Activated CD4-positive, alpha-beta T cell treated with anti-CD3 and anti-CD28 coated beads for 48 hours (primary cell): ENCODE measurements at regions not wholly inside any gene's neighbourhood (a gene's known extent, or its start where the extent isn't known, plus 50 kb on each side); places are given as distances from the start of the nearest gene placed in this dataset.

Experiments
- DNase-seq: peaks from one replicate; pipeline ENCODE4 v3.0.0-alpha.2; 2020

GRCh38 chr1:218728898-218729565, 383.9 kb downstream of the TGFB2 start:
- no peak for DNase-seq

- no peak for DNase-seq
Measured at GRCh38 chr1:218735436-218736032, 390.4 kb downstream of the TGFB2 start.

GRCh38 chr1:218739426-218739825, 394.3 kb downstream of the TGFB2 start:
- DNase-seq: no peak

- no peak for DNase-seq
Measured at GRCh38 chr1:218741852-218742251, 396.7 kb downstream of the TGFB2 start.

- no peak for DNase-seq
Measured at GRCh38 chr1:218742467-218743262, 397.5 kb downstream of the TGFB2 start.

- DNase-seq: no peak
Measured at GRCh38 chr1:218743861-218744505, 398.8 kb downstream of the TGFB2 start.

- no peak for DNase-seq
Measured at GRCh38 chr1:218748071-218748470, 402.9 kb downstream of the TGFB2 start.

- DNase-seq: no peak
Measured at GRCh38 chr1:218750216-218750970, 405.3 kb downstream of the TGFB2 start.

GRCh38 chr1:218751208-218751948, 406.2 kb downstream of the TGFB2 start:
- no peak for DNase-seq

- no peak for DNase-seq
Measured at GRCh38 chr1:218752126-218752525, 407.0 kb downstream of the TGFB2 start.

GRCh38 chr1:218754477-218754876, 409.3 kb downstream of the TGFB2 start:
- no peak for DNase-seq

GRCh38 chr1:218755128-218755527, 410.0 kb downstream of the TGFB2 start:
- no peak for DNase-seq

GRCh38 chr1:218759795-218760194, 413.9 kb upstream of the LYPLAL1 start:
- no peak for DNase-seq

- no peak for DNase-seq
Measured at GRCh38 chr1:218760601-218761570, 412.8 kb upstream of the LYPLAL1 start.

GRCh38 chr1:218763538-218763937, 410.1 kb upstream of the LYPLAL1 start:
- DNase-seq: no peak

GRCh38 chr1:218765753-218766152, 407.9 kb upstream of the LYPLAL1 start:
- no peak for DNase-seq

GRCh38 chr1:218771931-218772330, 401.7 kb upstream of the LYPLAL1 start:
- DNase-seq: no peak

GRCh38 chr1:218772575-218772974, 401.1 kb upstream of the LYPLAL1 start:
- no peak for DNase-seq

GRCh38 chr1:218775501-218776021, 398.1 kb upstream of the LYPLAL1 start:
- DNase-seq: no peak
